Activated CD8-positive, alpha-beta memory T cell treated with anti-CD3 and anti-CD28 coated beads for 48 hours (primary cell): ENCODE measurements at regions not wholly inside any gene's neighbourhood (a gene's known extent, or its start where the extent isn't known, plus 50 kb on each side); places are given as distances from the start of the nearest gene placed in this dataset.
A peak's percentile ranks its signal among the peaks of the same experiment; 100 is the strongest.

Source experiments
- DNase-seq, 3 experiments: peaks; one replicate each; pipeline ENCODE4 v3.0.0-alpha.2; 2020; ENCODE audit warnings: low read depth in 2 of 3, low spot score in 2 of 3

GRCh38 chr19:30671622-30672051 is 299.5 kb downstream of the ZNF536 start:
- no peak for DNase-seq

DNA sequence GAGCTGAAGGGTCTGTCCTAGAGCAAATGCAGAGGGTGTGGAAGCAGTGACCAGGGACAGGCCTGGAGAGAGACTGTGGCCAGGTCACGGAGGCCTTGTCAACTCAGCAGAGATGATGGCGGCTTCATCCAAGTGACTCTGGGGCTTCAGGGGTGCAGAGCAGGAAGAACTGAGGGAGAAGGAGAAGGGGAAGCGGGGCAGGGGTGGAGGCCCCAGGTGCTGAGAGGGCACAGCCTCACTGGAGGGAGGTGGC is 299.1 kb downstream of the ZNF536 start:
- DNase-seq = no peak

GRCh38 chr19:30670562-30671366 is 298.6 kb downstream of the ZNF536 start:
- no peak for DNase-seq

DNA sequence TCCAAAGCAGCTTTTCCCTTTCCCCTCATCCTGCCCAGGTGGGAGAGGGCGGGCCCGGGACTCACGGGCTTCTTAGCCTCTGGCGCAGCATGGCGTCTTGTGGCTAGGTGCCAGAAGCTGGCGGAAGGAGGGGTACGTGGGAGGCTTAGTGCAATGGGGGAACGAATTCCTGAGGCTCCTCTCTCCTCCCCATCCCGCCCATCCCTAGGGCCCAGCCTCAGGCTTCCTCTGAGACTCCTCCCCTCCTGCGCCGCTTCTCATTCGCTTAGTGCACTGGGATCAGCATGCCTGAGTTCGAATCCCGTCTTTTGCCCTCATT is 297.8 kb downstream of the ZNF536 start:
- DNase-seq = no peak

DNA sequence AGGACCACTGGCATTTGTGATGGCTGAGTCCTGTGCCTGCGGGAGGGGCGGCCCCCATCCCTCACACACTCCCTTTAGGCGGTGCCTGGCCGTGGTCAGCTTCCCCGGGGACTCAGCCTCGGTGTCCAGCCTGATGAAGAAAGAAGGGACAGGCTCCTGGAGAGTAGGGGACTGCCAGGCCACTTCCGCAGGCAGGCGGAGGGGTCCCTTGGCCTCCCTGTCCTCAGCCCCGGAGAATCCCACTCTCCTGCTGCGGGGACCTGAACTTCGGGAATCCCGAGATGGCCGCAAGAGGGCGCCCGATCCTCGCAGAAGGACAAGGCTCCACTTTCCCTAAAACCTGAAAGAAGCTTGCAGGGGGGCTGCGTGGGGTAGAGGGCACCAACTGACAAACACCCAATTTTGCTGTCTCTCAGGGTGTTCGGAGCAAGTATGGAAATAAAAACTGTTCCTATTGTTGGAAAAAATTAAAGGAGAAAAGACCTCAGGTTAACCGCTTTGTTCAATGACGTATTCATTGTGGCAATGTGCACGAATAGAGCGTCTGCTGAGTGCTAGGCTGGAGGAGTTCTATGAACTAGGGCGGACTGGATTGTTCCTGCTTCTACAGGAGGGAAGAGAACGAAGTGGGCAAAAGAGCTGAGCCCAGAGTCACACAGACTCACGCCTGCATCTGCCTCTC is 297.3 kb downstream of the ZNF536 start:
- peak in 2 of 3 experiments; percentile 27 to 37 for DNase-seq

DNA sequence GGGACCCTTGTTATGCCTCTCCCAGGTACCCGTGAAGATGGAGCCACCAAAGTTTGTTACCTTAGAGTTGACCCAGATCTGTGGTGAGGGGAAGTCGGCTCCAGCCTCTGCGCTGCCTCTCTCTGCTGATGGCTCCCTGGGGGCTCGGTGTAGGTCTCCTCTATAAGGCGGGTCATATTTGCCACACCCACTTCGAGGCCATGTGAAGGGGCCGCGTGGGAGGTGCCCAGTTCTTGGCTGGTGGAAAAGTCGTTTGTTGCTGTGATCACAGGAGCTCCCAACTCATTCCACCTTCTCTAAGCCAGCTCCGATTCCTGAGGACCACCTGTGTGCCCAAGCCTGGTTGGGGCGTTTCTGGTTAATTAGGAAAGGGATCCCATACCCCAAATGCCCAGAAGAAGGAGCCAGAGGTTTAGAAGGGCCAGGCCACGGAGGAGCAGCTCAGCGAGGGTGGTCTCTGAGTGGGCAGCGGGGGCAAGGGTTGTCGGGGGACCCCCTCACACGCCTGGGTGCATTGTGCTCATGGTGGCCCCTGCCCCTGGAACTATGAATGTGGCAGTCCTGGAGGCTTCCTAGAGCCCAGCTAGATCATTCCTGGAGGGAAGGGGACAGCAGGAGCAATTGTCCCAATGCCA is 296.5 kb downstream of the ZNF536 start:
- DNase-seq = no peak

DNA sequence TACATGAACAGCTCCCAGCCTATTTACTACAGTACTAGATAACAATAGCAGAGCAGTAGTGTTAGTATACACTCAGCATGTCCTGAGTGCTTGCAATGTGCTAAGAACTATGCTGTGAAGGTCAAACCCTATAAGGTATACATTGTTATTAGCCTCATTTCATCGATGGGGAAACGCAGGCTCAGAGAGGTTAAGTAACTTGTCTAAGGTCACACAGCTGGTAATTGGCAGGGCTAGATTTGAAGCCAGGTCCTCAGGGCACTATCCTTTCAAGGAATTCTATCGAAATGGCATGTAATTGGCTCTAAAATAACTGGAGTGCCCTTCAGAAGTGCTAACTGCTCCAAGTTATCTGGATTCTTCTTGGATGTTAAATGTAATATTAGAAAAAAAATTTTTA is 295.6 kb downstream of the ZNF536 start:
- DNase-seq = no peak

DNA sequence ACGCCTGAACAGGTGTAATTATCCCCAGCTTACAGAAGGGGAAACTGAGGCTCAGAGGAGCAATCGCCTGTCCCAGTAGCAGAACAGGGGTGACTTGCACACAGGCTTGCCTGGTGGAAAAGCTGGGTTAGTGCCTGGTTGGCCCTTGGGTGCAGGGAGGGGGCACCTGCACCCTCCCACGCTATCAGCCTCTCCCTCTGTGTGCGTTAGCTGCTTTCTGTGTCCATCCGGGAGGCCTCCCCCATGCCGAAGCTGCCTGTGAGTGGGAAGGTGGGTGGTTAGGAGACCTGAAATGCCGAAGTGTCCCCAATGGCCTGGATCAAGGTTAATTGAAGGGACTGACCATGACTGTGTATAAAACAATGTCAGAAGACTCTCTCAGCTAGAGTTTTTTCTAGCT is 295.0 kb downstream of the ZNF536 start:
- DNase-seq = no peak

- DNase-seq = peak in 2 of 3 experiments; percentile 5 to 11
Observed at GRCh38 chr19:30666301-30666803, 294.2 kb downstream of the ZNF536 start.

DNA sequence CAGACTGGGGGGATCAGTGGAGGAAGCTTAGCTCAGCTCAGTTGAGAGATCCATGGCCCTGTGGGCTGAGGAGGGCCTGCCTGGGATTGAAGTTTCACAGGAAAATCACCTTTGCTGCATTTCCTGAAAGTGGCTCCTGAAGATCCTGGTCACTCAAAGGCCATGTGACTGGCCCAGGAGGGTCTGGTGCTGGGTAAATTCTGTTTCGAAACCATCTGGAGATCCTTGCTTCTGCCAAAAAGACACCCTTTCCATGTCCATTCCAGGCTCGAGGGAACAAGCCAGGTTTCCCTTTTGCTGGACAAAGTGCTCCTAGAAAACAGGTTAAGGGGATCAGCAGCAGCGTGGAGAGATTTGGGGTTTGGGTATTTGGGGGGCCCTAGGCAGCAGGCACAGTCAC is 293.3 kb downstream of the ZNF536 start:
- DNase-seq = no peak

DNA sequence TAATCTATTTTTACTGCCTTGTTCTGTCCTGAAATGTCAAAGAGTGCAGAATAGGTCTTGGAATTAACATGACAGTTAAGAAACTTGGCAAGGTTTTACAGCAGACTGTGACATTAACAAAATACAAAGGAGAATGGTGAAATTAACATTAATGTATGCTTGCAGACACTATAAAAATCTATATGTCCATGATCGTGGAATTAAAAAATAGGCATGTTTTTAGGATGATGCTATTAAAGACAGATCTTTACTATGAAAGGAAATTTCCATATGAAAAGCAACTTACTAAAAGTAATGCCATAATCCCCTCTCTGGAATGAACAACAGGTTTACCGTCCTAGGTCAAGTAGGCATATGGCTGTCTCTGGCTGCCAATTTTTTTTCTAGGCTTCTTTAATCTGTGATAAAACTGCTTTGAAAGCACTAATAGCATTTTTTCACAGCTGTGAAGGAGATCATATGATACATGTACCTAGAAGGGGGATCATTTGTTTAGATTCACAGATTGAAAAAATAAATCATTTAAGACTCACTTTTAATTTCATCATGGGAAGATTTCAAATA is 291.5 kb downstream of the ZNF536 start:
- no peak for DNase-seq

GRCh38 chr19:30662211-30662861 is 290.2 kb downstream of the ZNF536 start:
- no peak for DNase-seq

DNA sequence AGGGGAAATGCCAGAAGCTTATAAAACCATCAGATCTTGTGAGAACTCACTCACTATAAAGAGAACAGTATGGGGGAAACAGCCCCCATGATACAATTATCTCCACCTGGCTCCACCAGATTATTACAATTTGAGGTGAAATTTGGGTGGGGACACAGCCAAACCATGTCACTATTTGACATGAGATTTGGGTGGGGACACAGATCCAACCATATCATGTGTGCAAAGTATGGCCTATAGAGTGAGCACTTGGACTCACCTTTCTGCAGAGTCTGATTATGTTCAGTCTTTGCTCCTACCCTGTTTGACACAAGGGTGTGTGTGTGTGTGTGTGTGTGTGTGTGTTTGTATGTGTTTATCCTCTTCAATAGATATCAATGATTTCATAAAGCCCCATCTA is 287.5 kb downstream of the ZNF536 start:
- no peak for DNase-seq

GRCh38 chr19:30656520-30657100 is 284.4 kb downstream of the ZNF536 start:
- DNase-seq = no peak

DNA sequence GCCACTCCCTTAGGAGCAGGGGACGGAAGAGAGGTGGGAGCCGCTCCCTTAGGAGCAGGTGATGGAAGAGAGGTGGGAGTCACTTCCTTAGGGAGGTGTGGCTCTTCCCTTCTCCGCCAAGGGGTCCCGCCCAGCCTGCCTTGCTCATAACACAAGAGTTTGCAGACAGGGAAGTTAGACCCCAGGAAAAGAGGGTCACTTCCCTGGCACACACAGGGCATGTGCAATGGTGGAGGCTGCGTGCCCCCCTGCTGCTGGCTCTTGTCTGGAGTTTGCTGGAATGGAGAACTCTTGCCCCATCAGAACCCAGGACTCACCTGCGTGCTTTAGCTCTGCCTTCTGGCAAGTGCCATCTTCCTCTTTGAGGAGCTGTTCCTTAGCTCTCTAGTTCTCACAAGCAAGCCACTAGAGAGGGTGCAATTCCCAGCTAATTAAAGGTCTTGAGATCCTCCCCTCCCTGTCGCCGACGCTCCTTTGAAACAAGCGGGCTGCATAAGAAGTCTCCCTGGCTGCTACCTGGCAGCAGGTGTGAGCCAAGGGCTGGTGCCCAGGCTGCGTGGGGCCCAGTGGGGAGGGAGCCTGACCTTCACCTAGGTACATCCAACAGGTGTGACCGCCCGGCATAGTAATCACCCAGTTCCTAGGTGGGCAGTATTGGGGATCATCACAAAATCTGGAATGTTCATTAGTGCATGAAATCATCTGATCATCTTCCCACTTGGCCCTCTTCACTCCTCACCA is 281.6 kb downstream of the ZNF536 start:
- no peak for DNase-seq

DNA sequence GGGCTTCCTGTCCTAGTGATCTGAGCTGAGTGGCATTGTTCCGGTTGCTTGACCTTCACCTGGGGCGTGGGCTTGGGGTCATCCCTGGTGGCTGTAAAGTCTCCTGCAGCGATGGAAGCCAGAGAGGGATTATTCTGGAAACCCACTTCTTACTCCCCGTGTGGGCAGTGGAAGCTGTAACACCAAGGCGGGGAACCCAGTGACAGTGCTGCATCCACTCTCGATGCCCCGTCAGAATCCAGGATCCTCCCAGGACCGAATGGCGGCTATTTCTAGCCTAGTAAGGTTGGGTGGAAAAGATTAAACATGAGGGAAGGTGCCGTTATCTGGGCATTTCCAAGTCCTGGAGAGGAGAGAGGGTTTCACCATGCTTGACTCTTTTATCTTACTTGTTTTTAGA is 280.6 kb downstream of the ZNF536 start:
- DNase-seq = no peak

GRCh38 chr19:30651691-30652090 is 279.5 kb downstream of the ZNF536 start:
- DNase-seq = no peak

GRCh38 chr19:30651066-30651465 is 278.9 kb downstream of the ZNF536 start:
- no peak for DNase-seq

DNA sequence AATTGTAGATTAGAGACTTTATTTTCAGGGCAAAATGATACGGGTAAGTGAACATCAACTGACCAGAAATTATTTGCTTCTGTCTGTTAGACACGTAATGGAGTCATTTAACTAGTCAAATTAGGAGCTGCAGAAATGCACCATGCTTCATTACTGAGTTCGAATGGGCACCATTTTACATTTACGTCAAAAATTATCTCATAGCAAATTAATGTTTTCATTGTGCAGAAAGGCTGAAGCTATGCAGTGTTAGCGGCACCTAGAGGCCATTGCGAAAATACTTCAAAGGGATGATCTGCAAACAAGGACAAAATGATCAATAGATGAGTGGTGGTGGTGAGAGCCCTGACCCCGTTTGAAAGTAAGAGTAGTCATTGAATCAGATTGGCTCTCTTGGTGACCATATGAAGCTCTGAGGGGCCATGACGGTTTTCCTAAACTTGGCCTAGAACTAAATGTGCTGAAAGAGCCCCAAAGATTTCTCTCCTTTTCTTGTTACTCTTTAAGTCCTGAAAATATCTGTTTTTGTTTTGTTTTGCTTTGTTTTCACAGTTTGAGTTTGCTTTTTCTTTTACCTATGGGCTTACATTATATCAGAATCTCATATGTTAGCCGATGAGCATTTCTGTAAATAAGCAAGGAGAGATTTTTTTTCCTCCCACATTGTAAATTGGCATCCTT is 277.9 kb downstream of the ZNF536 start:
- no peak for DNase-seq
